Peyer's patch (tissue), 4 donors: ENCODE measurements at regions not wholly inside any gene's neighbourhood (a gene's known extent, or its start where the extent isn't known, plus 50 kb on each side); places are given as distances from the start of the nearest gene placed in this dataset.

ENCODE experiments used
- DNase-seq, 3 donors: peaks; one replicate each; pipeline ENCODE4 v3.0.0-alpha.2; 2017 to 2019
- H3K27ac ChIP-seq, 4 donors: fragments of 200-600 bp; sonication (generic); one replicate each; pipeline ENCODE4 v1.5.1; 2016 to 2019
- H3K27me3 ChIP-seq, 2 donors: fragments of 200-600 bp; sonication (generic); one replicate each; pipeline ENCODE4 v1.5.1; 2019
- H3K36me3 ChIP-seq, 3 donors: fragments of 200-600 bp; sonication (generic); one replicate each; pipeline ENCODE4 v1.5.1; 2016 to 2019
- H3K4me1 ChIP-seq, 4 donors: fragments of 200-600 bp; sonication (generic); one replicate each; pipeline ENCODE4 v1.5.1; 2016 to 2019
- H3K4me3 ChIP-seq, 4 donors: fragments of 200-600 bp; sonication (generic); 1 replicate in 3 of 4; 2 replicates in 1 of 4; pipeline ENCODE4 v1.5.1; 2016 to 2019; ENCODE audit warnings: mild to moderate bottlenecking in 1 of 4
- H3K9me3 ChIP-seq, 4 donors: fragments of 200-600 bp; sonication (generic); one replicate each; pipeline ENCODE4 v1.5.1; 2016 to 2019; ENCODE audit warnings: mild to moderate bottlenecking in 1 of 4
- POLR2A ChIP-seq, 2 donors: fragments of 450-650 bp; IDR thresholded peaks; one replicate each; pipeline ENCODE4 v1.5.1; 2017; ENCODE audit warnings: antibody characterized with exemption in 2 of 2, mild to moderate bottlenecking in 2 of 2, moderate library complexity in 2 of 2
- TF ChIP-seq, protein P1 (sequence below), 6 experiments: fragments of 450-650 bp in 4 of 6; fragments of 200-600 bp in 2 of 6; sonication (generic) in 1 of 6; IDR thresholded peaks; one replicate each; pipeline ENCODE4 v1.5.1; 2017 to 2019; ENCODE audit warnings: antibody characterized with exemption in 6 of 6, mild to moderate bottlenecking in 3 of 6, moderate library complexity in 1 of 6

DNA sequence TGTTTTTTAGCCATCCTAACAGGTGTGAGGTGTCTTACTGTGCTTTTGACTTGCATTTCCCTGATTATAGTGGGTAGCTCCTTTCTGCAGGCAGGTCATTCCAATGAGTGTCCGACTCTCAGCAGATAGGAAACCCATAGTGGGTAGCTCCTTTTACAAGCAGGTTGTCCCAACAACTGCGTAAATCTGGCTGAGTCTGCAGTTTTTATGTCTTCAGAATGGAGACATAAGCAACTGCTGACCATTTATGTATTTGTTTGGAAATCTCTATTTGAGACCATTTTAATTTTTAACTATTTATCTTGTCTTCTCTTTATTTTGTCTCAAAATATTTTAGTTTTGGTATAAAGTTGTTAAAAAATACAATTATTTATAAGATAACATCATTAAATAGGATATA, 839.4 kb downstream of the SLITRK6 start:
- Histone ChIP-seq H3K4me3 (no peak overlapping the region), H3K36me3 (no peaks in the 10 kb centered on the region), H3K27me3 (no peaks in the 10 kb centered on the region), H3K4me1 (no peaks in the 10 kb centered on the region), H3K9me3 (no peaks in the 10 kb centered on the region), H3K27ac (no peak overlapping the region)
- DNase-seq: no peak
- no peak for TF ChIP-seq POLR2A (IDR thresholded peaks at IDR 0.05)
- TF ChIP-seq, protein P1, sequence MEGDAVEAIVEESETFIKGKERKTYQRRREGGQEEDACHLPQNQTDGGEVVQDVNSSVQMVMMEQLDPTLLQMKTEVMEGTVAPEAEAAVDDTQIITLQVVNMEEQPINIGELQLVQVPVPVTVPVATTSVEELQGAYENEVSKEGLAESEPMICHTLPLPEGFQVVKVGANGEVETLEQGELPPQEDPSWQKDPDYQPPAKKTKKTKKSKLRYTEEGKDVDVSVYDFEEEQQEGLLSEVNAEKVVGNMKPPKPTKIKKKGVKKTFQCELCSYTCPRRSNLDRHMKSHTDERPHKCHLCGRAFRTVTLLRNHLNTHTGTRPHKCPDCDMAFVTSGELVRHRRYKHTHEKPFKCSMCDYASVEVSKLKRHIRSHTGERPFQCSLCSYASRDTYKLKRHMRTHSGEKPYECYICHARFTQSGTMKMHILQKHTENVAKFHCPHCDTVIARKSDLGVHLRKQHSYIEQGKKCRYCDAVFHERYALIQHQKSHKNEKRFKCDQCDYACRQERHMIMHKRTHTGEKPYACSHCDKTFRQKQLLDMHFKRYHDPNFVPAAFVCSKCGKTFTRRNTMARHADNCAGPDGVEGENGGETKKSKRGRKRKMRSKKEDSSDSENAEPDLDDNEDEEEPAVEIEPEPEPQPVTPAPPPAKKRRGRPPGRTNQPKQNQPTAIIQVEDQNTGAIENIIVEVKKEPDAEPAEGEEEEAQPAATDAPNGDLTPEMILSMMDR (IDR thresholded peaks at IDR 0.05): no peak

DNA sequence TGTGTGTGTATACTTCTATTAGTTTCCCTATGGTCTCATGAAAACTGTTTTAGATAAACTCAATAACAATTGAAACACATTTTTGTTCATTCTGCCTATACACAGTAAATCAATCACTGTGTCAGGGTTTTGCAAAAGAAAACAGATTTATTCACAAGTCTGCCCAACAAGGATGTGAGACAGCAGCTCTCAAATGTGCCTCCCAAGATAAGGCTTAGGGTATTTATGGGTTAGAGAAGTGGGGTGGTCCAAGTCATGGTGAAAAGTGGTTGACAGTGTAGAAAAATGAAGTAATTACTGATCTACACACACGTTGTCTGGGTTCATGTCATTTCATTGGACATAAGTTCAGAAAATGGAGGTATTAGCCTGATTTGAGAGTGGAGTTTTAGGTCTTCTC, 844.6 kb downstream of the SLITRK6 start:
- no peak overlapping the region for H3K4me3 ChIP-seq
- no peaks in the 10 kb centered on the region for H3K9me3 ChIP-seq
- TF ChIP-seq, protein P1 (IDR thresholded peaks at IDR 0.05): no peak
- TF ChIP-seq POLR2A (IDR thresholded peaks at IDR 0.05): no peak
- H3K36me3 ChIP-seq: no peaks in the 10 kb centered on the region
- H3K27me3 ChIP-seq: no peaks in the 10 kb centered on the region
- no peak for DNase-seq
- no peaks in the 10 kb centered on the region for H3K4me1 ChIP-seq
- H3K27ac ChIP-seq: no peak overlapping the region

DNA sequence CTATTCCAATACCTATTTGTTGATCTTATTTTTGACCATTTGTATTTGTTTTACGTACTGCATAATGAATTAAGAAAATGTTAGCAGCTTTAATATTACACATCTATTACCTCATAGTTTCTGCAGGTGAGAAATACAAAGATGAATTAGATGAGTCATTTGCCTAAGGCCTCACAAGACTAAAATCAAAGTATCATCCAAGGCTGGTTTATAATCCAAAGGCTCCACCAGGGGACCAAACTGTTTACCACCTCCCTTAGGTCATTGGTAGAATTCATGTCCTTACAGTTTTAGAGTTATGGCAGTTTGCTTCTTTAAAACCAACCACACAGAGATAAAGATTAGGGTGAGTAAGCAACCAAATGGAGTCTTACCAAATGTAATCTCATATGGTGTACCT, 848.1 kb downstream of the SLITRK6 start:
- Histone ChIP-seq H3K4me1 (no peaks in the 10 kb centered on the region), H3K36me3 (no peaks in the 10 kb centered on the region), H3K9me3 (no peaks in the 10 kb centered on the region), H3K27ac (no peak overlapping the region), H3K27me3 (no peaks in the 10 kb centered on the region), H3K4me3 (no peak overlapping the region)
- TF ChIP-seq, protein P1 (IDR thresholded peaks at IDR 0.05): no peak
- no peak for TF ChIP-seq POLR2A (IDR thresholded peaks at IDR 0.05)
- no peak for DNase-seq

DNA sequence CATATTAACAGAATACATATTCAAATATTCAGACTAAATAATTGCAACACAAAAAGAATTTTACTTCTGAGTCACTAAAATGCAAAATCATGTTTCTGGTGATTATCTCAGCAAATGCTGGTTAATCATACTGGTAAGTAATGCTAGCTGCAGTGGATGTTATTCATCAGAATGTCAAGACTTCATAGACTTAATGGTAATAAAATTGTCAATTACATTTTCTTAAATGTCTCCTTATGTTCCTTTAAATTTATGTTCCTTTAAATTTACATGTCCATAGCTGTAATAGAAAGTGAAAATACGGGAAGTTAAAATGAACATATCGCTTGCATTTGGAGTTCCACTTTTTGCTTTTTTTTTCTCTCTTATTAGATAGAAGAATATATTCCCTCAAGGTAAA, 853.0 kb downstream of the SLITRK6 start:
- no peak for TF ChIP-seq POLR2A (IDR thresholded peaks at IDR 0.05)
- TF ChIP-seq, protein P1 (IDR thresholded peaks at IDR 0.05): no peak
- H3K9me3 ChIP-seq: no peaks in the 10 kb centered on the region
- no peaks in the 10 kb centered on the region for H3K4me1 ChIP-seq
- no peak for DNase-seq
- H3K4me3 ChIP-seq: no peak overlapping the region
- H3K36me3 ChIP-seq: no peaks in the 10 kb centered on the region
- H3K27ac ChIP-seq: no peak overlapping the region
- no peaks in the 10 kb centered on the region for H3K27me3 ChIP-seq

DNA sequence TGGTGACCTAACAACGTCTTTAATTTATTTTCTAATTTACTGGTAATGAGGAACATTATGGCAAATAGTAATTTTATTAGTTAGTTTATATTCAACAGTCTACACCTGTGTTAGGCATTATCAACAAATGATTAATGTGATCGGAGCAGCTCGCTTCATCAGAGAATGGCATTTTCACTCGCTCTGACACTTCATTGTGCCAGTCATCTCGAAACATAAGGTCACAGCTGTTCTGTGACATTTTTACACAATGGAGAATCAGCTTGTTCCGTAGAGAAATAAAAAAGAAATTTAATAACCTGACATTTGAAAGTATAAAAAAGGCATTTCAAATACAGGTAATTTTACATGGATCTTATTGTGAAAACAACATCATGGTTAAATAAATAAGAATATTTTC, 858.4 kb downstream of the SLITRK6 start:
- Histone ChIP-seq H3K36me3 (no peaks in the 10 kb centered on the region), H3K27ac (no peak overlapping the region), H3K4me1 (no peaks in the 10 kb centered on the region), H3K4me3 (no peak overlapping the region), H3K27me3 (no peaks in the 10 kb centered on the region), H3K9me3 (no peaks in the 10 kb centered on the region)
- TF ChIP-seq, protein P1 (IDR thresholded peaks at IDR 0.05): no peak
- TF ChIP-seq POLR2A (IDR thresholded peaks at IDR 0.05): no peak
- DNase-seq: no peak

DNA sequence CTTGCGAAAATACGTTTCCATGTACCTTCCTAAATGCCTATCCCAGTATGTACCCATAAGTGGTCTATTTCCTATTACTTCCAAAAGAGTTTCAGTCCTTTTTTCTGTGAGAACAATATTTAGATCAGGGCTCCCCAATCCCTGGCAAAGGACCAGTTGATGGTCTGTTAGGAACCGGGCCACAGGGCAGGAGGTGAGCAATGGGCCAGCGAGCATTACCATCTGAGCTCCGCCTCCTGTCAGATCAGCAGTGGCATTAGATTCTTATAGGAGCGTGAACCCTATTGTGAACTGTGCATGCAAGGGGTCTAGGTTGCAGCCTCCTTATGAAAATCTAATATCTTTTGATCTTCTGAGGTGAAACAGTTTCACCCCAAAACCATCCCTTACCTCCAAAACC, 859.1 kb downstream of the SLITRK6 start:
- Histone ChIP-seq H3K36me3 (no peaks in the 10 kb centered on the region), H3K4me3 (no peak overlapping the region), H3K9me3 (no peaks in the 10 kb centered on the region), H3K27me3 (no peaks in the 10 kb centered on the region), H3K4me1 (no peaks in the 10 kb centered on the region), H3K27ac (no peak overlapping the region)
- no peak for DNase-seq
- no peak for TF ChIP-seq POLR2A (IDR thresholded peaks at IDR 0.05)
